GM10248 (cell line): ENCODE measurements at regions not wholly inside any gene's neighbourhood (a gene's known extent, or its start where the extent isn't known, plus 50 kb on each side); places are given as distances from the start of the nearest gene placed in this dataset.

Experiments
- CTCF ChIA-PET: fragments of 300-600 bp; sonication (Branson Sonifier 250); formaldehyde crosslinking; extraction: SDS; loops from one replicate; lab custom pipeline; 2021; ENCODE audit warnings: antibody characterized with exemption; lab: Yijun Ruan, JAX
- POLR2A ChIA-PET: fragments of 350-650 bp; sonication (Branson Sonifier 250); formaldehyde crosslinking; extraction: SDS; loops from one replicate; lab custom pipeline; 2020; ENCODE audit warnings: antibody characterized with exemption; lab: Yijun Ruan, JAX
- DNase-seq: peaks from one replicate; pipeline ENCODE4 v3.0.0; 2012; ENCODE audit errors: extremely low spot score
- CTCF ChIP-seq: IDR thresholded peaks from 2 replicates; pipeline ENCODE4 v1.5.1; 2012; ENCODE audit warnings: mild to moderate bottlenecking, low read depth; ENCODE audit errors: extremely low read depth, missing control alignments, control extremely low read depth

DNA sequence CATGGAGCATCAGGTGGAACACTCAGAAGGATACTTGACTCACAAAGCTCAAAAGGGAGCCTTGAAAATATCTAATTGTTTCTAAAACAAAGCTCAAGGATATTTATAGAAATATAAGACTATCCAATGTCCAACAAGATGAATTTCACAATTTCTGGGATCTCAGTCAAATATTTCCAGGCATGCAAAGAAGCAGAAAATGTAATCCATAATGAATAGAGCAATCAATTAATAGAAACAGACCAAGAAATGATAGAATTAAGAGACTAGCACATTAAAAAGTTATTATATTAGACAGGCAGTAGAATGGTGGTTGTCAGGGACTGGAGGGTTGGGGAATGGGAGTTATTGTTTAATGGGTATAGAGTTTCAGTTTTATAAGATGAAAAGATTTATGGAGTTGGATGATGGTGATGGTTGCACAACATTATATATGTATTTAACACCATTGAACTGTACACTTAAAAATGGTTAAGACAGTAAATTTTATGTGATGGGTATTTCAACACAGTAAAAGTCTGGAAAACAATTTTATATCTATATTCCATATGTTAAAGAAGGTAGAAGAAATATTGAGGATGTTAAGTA, 189.9 kb upstream of the PIEZO2 start:
- ChIA-PET CTCF (interaction anchor here (1.1 kb wide), 1 partner anchor 29 kb away, joined by 3 read pairs; no protein-coding TSS in a partner anchor), POLR2A (no interaction called here)
- no peak for DNase-seq
- TF ChIP-seq CTCF = no peak

- TF ChIP-seq CTCF = no peak
- DNase-seq = no peak
- CTCF ChIA-PET = interaction anchor here (1.5 to 1.6 kb wide), 2 partner anchors 24 to 217 kb away, joined by 3 to 4 read pairs; no protein-coding TSS in a partner anchor
- POLR2A ChIA-PET = no interaction called here
These were observed 186.9 kb upstream of the PIEZO2 start for GRCh38 chr18:11336241-11336640.

- POLR2A ChIA-PET = no interaction called here
- CTCF ChIA-PET = no interaction called here
- DNase-seq = no peak
- no peak for TF ChIP-seq CTCF
These were observed 178.1 kb upstream of the PIEZO2 start for GRCh38 chr18:11327391-11328009.

- peak; percentile 59 for DNase-seq
- no peak for TF ChIP-seq CTCF
- ChIA-PET CTCF (interaction anchor here (1.2 to 2.1 kb wide), 3 partner anchors 9 to 228 kb away, joined by 3 to 11 read pairs (median 4); no protein-coding TSS in a partner anchor), POLR2A (no interaction called here)
These were observed 175.8 kb upstream of the PIEZO2 start for GRCh38 chr18:11324956-11325882.

- ChIA-PET POLR2A (no interaction called here), CTCF (interaction anchor here (1.2 to 2.1 kb wide), 3 partner anchors 8 to 229 kb away, joined by 3 to 11 read pairs (median 4); no protein-coding TSS in a partner anchor)
- no peak for DNase-seq
- no peak for TF ChIP-seq CTCF
These were observed 175.1 kb upstream of the PIEZO2 start for GRCh38 chr18:11324510-11324909.

DNA sequence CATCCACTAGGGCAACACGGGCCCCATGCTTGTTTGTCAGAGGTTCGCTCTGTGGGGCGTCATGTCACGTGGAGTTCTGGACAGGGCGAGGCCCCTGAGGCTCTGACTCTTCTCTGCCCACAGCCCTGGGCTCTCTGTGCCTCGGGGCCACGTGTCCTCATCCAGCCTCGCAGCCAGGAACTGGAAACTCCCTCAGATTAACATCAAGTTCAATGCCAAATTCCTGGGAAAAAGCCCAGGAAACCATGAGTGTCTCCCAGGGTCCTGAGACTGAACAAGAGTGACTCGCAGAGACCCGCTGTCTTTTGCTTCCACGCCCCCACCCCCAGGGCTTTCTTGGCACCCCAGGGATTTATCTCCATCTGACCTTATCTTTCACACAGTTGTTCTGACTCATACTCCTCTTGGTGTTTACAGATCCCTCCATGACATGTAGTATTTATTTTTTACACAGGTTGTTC, 174.0 kb upstream of the PIEZO2 start:
- CTCF ChIA-PET = interaction anchor here (1.6 kb wide), 1 partner anchor 13 kb away, joined by 4 read pairs; no protein-coding TSS in a partner anchor
- DNase-seq = no peak
- POLR2A ChIA-PET = no interaction called here
- TF ChIP-seq CTCF = no peak
